Left lung (tissue), 4 donors: ENCODE measurements at regions not wholly inside any gene's neighbourhood (a gene's known extent, or its start where the extent isn't known, plus 50 kb on each side); places are given as distances from the start of the nearest gene placed in this dataset.

Experiments used
- ATAC-seq: fragments of 200-7000 bp; cut with Tn5 transposase; one replicate; pipeline ENCODE4 v1.9.1; 2020; ENCODE audit warnings: moderate library complexity
- DNase-seq, 4 donors: peaks; one replicate each; pipeline ENCODE4 v3.0.0-alpha.2; 2013 to 2020
- H3K27ac ChIP-seq, 2 donors: fragments of 200-600 bp; sonication (generic) in 1 of 2; one replicate each; pipeline versions ENCODE4 v1.5.0 to v1.8.0; 2020 to 2021
- H3K27me3 ChIP-seq, 2 donors: fragments of 200-600 bp; sonication (generic) in 1 of 2; one replicate each; pipeline versions ENCODE4 v1.5.0 to v1.8.0; 2020 to 2021
- H3K36me3 ChIP-seq, 2 donors: fragments of 200-600 bp; sonication (generic) in 1 of 2; one replicate each; pipeline versions ENCODE4 v1.5.0 to v1.8.0; 2020 to 2021
- H3K4me1 ChIP-seq, 2 donors: fragments of 200-600 bp; one replicate each; pipeline ENCODE4 v1.8.0; 2021
- H3K4me3 ChIP-seq, 2 donors: fragments of 200-600 bp; sonication (generic) in 1 of 2; one replicate each; pipeline versions ENCODE4 v1.5.0 to v1.8.0; 2020 to 2021; ENCODE audit warnings: mild to moderate bottlenecking in 1 of 2
- H3K9me3 ChIP-seq, 2 donors: fragments of 200-600 bp; sonication (generic) in 1 of 2; one replicate each; pipeline versions ENCODE4 v1.5.0 to v1.8.0; 2020 to 2021
- CTCF ChIP-seq, 2 donors: fragments of 200-600 bp; sonication (generic) in 1 of 2; IDR thresholded peaks; one replicate each; pipeline versions ENCODE4 v1.5.0 to v1.8.0; 2021; ENCODE audit warnings: antibody characterized with exemption in 2 of 2
- intact Hi-C, 2 donors: fragments of 100-400 bp; cut with DNase I; formaldehyde crosslinking; loops; one replicate each; pipeline versions ENCODE4 v1.11.2 to v1.14.2; 2022
- donor health status: DM: no; HTN: yes; CAD: no.
- donor health status: DM: no; HTN: no; CAD: no.

GRCh38 chr6:169938262-169938701 lies 186.9 kb downstream of the ERMARD start:
- intact Hi-C loops, result no loop called here
- no peaks in the 10 kb centered on the region for H3K4me1 ChIP-seq
- H3K27ac ChIP-seq, result no peak overlapping the region
- no peaks in the 10 kb centered on the region for H3K36me3 ChIP-seq
- no peak overlapping the region for H3K4me3 ChIP-seq
- TF ChIP-seq CTCF (IDR thresholded peaks at IDR 0.05), result no peak
- H3K27me3 ChIP-seq, result peaks cover 0 to 48% of the 10 kb centered on the region in 2 donors
- DNase-seq (no peak), ATAC-seq (no peak)
- H3K9me3 ChIP-seq, result peaks cover 0 to under 1% of the 10 kb centered on the region in 2 donors

GRCh38 chr6:169937389-169938261 lies 186.2 kb downstream of the ERMARD start:
- Histone ChIP-seq H3K27ac (no peak overlapping the region), H3K36me3 (no peaks in the 10 kb centered on the region), H3K27me3 (peaks cover 0 to 48% of the 10 kb centered on the region in 2 donors), H3K4me3 (no peak overlapping the region), H3K9me3 (no peaks in the 10 kb centered on the region), H3K4me1 (no peaks in the 10 kb centered on the region)
- no peak for TF ChIP-seq CTCF (IDR thresholded peaks at IDR 0.05)
- DNase-seq (no peak), ATAC-seq (no peak)
- intact Hi-C loops, result no loop called here

- H3K36me3 ChIP-seq, result no peaks in the 10 kb centered on the region
- H3K27ac ChIP-seq, result no peak overlapping the region
- no peaks in the 10 kb centered on the region for H3K4me1 ChIP-seq
- TF ChIP-seq CTCF (IDR thresholded peaks at IDR 0.05), result no peak
- no peaks in the 10 kb centered on the region for H3K9me3 ChIP-seq
- ATAC-seq, result no peak
- peaks cover 0 to 43% of the 10 kb centered on the region in 2 donors for H3K27me3 ChIP-seq
- DNase-seq, result no peak
- intact Hi-C loops, result no loop called here
- no peak overlapping the region for H3K4me3 ChIP-seq
Observed at GRCh38 chr6:169936355-169936975, 185.0 kb downstream of the ERMARD start.

GRCh38 chr6:169935861-169936260 lies 184.4 kb downstream of the ERMARD start:
- no peak overlapping the region for H3K27ac ChIP-seq
- intact Hi-C loops, result no loop called here
- H3K9me3 ChIP-seq, result no peaks in the 10 kb centered on the region
- H3K4me1 ChIP-seq, result no peaks in the 10 kb centered on the region
- no peak for DNase-seq
- H3K27me3 ChIP-seq, result peaks cover 0 to 37% of the 10 kb centered on the region in 2 donors
- no peak for TF ChIP-seq CTCF (IDR thresholded peaks at IDR 0.05)
- no peak overlapping the region for H3K4me3 ChIP-seq
- ATAC-seq, result no peak
- H3K36me3 ChIP-seq, result no peaks in the 10 kb centered on the region

- intact Hi-C loops, result no loop called here
Observed at GRCh38 chr6:169935348-169935718, 183.9 kb downstream of the ERMARD start.

More at GRCh38 chr6:169935348-169935718, 183.9 kb downstream of the ERMARD start:
- Histone ChIP-seq H3K4me1 (no peaks in the 10 kb centered on the region), H3K27ac (no peak overlapping the region), H3K27me3 (peaks cover 0 to 32% of the 10 kb centered on the region in 2 donors), H3K9me3 (no peaks in the 10 kb centered on the region), H3K36me3 (no peaks in the 10 kb centered on the region), H3K4me3 (no peak overlapping the region)
- no peak for TF ChIP-seq CTCF (IDR thresholded peaks at IDR 0.05)
- DNase-seq, result no peak
- ATAC-seq, result no peak
